HG03045 (cell line): ENCODE measurements at regions not wholly inside any gene's neighbourhood (a gene's known extent, or its start where the extent isn't known, plus 50 kb on each side); places are given as distances from the start of the nearest gene placed in this dataset.

Experiments
- ATAC-seq: cut with Tn5 transposase; IDR thresholded peaks from one replicate; pipeline ENCODE4 v1.9.1; 2021; ENCODE audit warnings: mild to moderate bottlenecking, moderate library complexity; ENCODE audit not compliant: unreplicated experiment

GRCh38 chr2:150601280-150602038 lies 114.0 kb upstream of the RND3 start:
- no peak for ATAC-seq

DNA sequence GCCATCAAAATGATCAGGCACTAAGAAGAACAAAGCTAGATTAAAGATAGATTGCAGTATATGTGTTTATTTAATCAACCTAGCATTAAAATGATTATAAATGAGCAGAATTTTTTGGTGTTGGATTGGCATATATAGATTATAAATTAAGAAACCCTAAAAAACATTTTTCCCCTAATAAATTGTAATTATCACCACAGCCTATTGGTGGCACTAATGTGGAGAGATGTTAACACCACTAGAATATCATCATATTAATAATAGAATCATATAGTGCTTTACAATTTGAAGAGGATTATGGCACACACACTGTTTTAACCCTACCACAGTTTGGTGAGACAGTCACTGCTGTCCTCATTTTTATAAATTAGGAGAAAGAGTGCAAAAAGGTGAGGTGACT lies 112.4 kb upstream of the RND3 start:
- ATAC-seq, result no peak

DNA sequence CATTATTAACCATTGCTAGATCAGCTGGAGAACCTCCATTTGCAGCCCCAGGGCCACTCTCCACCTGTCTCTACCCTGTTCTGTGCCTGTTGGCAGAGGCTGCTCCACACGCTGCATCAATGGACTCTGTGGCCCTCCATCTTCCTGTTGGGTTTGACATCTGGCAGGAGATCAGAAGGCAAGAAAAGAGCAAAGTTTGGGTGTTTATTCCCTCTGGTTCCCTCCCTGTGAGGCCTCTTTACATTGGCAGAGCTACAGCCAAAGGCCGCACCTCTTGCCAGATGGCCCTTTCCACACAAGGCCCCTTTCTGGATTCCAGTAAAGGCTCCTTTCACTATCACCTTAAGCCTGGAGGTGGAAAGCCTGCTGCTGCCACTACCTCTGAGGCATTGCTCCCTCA lies 110.9 kb upstream of the RND3 start:
- ATAC-seq, result no peak

DNA sequence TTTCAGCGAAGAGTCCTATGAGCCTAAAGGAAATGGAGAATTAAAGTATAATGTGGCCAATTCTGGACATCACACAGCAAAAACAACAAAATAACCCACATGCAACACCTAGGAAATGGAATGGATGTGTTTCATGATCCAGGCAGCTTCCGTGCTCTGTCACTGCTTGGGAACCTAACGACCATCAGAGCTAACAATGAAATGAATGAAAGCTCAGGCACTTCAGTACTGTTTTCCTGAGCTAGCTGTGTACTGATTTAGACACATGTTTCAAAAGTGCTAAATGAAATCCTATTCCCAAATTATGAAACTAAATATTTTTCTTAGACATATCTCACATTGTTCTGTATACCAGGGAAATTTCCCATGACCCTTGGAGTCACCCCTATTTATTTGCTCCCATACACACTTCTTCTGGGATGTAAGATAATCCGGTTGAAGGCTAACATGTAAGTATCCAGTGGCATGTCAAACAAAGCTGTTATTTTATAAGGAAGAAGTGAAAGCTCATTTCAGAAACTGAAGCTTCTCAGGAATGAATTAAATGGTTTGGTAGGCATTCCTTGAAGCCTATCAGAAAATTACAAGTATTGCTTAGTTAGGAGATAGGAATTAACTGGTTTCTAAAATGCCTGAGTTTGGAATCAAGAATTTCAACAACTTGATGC lies 108.5 kb upstream of the RND3 start:
- ATAC-seq, result no peak

GRCh38 chr2:150594299-150594698 lies 106.8 kb upstream of the RND3 start:
- no peak for ATAC-seq

- no peak for ATAC-seq
Measured at GRCh38 chr2:150591496-150592285, 104.2 kb upstream of the RND3 start.

GRCh38 chr2:150589681-150590080 lies 102.2 kb upstream of the RND3 start:
- ATAC-seq, result no peak

DNA sequence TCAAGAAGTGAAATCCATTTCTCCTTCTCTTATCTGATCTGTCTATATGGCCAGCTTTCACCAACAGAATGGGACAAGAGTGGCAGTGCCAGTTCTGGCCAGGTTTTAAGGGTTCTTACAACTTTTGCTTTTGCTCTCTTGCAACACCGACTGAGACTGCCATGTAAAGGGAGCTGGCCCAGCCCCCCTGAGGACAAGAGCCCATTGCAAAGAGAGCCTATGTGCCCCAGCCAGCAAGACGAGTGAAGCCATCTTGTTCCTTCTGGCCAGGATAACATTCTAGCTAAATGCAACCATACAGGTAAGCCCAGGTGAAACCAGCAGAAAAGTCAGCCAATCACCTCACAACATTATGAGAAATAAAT lies 101.0 kb upstream of the RND3 start:
- no peak for ATAC-seq

GRCh38 chr2:150587547-150588505 lies 100.4 kb upstream of the RND3 start:
- no peak for ATAC-seq

DNA sequence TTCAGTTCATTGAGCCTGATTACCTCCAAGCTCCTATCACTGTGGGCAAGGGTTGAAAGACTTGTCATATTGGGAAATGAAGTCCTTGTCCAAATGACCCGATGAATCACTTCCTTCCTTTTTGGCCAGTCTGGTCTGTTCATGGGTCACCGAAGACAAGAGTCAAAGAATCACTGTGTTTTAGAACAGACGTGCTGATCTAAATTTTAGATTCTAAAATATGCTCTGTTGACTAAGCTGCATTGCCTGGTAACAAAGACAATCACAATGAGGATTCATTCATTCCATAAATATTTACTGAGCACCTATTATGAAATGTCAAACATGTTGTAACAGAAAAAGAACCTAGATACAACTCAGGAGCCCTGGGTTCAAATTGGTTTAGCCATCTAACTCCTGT lies 99.4 kb upstream of the RND3 start:
- ATAC-seq, result no peak

DNA sequence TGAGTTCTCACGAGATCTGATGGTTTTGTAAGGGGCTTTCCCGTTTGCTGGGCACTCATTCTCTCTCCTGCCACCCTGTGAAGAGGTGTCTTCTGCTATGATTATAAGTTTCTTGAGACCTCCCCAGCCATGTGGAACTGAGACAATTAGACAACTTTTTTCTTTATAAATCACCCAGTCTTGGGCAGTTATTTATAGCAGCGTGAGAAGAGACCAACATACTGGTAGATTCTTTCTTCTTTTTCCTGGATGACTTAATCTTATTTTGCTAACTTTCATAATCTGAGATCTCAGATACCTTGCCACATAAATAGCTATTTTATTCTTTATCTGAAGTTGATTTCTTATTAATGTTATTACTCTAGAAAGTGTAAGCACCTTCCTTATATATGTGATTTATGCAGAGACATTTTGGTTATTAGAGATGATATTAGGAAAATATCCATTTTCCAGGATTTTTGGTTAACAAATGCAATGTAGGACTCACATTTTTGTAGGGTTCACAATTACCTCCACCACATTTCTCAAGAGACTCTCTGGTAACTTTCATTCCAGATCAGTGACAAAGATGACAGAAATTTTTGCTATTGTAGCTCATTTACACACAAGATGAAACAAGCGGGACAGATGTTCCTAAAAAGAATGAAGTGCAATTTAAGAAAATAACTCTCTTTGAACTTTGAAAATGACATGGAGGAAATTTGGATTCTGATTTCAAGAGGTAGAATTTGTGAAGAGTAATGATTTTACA lies 97.9 kb upstream of the RND3 start:
- no peak for ATAC-seq

- no peak for ATAC-seq
Measured at GRCh38 chr2:150584081-150584480, 96.6 kb upstream of the RND3 start.

DNA sequence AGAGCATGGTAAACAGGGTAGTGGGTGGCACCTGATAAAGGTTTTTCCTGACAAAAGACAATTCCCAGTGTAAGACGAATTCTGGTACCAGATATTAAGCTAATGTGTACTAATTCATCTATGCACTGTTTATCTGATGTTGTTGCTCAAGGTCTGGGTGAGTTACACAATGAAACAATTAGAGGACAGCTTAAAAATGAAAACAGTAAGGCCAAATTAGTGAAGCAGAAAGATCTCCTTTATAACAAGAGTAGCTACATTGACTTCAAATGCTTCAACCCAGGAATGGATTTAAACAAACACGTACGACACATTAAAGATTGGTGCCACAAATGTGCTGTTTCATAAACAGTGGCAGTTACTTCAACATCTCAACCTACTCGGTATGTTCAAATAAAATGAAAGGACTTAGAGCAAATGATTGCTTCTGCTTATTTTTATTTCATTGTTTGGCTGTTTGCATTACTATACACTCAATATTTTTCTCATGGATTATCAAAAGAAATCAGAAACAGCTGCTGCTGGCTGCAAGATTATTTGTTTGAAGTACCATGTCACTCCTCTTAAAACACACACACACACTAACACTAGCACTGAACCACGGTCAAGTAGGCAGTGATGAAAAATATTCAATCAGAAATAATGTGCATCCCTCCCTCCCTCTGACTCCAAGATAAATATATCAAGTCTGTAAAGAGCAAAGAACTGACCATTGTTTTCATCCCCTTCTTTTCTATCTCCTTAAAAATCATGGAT lies 94.4 kb upstream of the RND3 start:
- no peak for ATAC-seq

DNA sequence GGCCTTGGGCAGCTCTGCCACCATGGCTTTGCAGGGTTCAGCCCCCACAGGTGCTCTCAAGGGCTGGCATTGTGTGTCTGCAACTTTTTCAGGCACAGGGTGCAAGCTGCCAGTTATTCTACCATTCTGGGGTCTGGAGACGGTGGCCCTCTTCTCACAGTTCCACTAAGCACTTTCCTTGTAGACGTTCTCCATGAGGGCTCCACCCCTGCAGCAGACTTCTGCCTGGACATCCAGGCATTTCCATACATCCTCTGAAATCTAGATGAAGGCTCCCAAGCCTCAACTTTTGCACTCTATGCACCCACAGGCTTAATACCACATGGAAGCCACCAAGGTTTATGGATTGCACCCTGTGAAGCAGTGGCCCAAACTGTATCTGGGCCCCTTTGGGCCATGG lies 91.0 kb upstream of the RND3 start:
- ATAC-seq, result no peak

DNA sequence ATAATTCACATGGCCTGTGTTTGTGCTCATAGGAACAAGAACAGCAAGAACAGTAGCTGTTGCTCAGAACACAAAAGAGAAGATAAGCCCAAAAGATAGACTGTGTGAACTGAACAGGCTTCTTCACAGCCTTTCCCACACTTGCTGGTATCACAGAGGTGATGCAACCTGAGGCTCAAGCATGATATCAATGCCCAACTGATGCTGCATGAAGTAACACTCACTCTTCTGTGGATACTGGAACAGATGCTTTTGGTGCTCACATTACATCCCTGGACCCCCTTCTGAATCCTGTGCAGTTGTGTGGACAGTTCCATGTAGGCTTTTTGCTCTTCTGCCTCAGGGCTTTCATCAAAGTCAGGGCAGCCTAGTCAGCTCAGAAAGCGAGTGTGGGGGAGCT lies 88.4 kb upstream of the RND3 start:
- ATAC-seq, result no peak

DNA sequence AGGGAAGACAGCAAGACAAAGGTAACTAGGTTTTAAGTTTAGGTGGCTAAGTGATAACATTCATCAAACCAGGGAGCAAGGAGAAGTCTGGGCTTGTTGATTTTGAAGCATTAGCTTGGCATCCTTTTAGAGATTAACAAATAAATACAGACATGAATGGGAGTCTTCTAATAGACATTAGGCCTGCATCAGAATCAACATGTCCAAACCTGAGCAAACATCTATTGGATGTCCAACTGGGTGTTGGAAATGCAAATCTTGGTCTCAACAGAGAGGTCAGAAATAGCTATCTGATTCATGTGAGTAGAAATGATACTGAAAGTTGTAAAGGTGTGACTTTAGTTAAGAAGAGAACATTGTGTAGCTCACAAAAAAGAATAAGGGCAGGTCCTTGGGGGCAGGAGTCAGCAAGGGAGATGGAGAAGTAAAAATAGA lies 85.5 kb upstream of the RND3 start:
- peak; percentile 95 for ATAC-seq

- ATAC-seq, result no peak
Measured at GRCh38 chr2:150572194-150572766, 84.8 kb upstream of the RND3 start.

DNA sequence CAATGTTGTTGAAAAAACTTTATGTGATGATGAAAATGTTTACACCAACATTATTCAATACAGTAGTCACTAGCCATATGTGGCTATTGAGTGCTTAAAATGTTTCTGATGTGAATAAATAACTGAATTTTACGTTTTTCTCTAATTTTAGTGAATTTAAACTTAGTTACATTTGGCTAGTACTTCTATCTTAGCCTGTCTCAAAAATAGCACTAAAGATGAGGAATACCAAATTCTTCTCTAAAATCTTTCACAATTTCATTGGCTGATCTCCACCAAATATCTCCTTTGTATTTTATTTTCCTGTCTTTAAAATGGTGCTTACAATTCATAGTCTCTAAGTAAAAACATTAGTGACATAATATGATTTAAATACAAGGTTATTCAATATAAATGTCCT lies 83.7 kb upstream of the RND3 start:
- ATAC-seq, result no peak

GRCh38 chr2:150570712-150571111 lies 83.2 kb upstream of the RND3 start:
- no peak for ATAC-seq
